ENCODE measurements at regions not wholly inside any gene's neighbourhood (a gene's known extent, or its start where the extent isn't known, plus 50 kb on each side); places are given as distances from the start of the nearest gene placed in this dataset.

- Mint-ChIP-seq H3K27me3 (ENCODE audit: low read depth, unreplicated experiment) (peaks cover 11% of the 10 kb centered on the region), H3K9me3 (ENCODE audit: unreplicated experiment) (peaks cover 5% of the 10 kb centered on the region), H3K4me1 (ENCODE audit: low read depth, unreplicated experiment) (no peaks in the 10 kb centered on the region), H3K4me3 (ENCODE audit: unreplicated experiment) (no peak overlapping the region), H3K27ac (ENCODE audit: unreplicated experiment) (no peak overlapping the region), H3K36me3 (ENCODE audit: low read depth, unreplicated experiment) (no peaks in the 10 kb centered on the region)
- Histone ChIP-seq H3K9ac (ENCODE audit: low read length) (no peak overlapping the region), H3K4me3 (ENCODE audit: insufficient read depth, low read depth, low read length) (no peak overlapping the region), H2AFZ (ENCODE audit: low read depth, low read length) (no peak overlapping the region), H3K27me3 (ENCODE audit: insufficient read depth, low read length) (no peaks in the 10 kb centered on the region), H3K36me3 (ENCODE audit: insufficient read depth, low read length) (no peaks in the 10 kb centered on the region), H3K79me2 (ENCODE audit: insufficient read depth, low read length) (no peaks in the 10 kb centered on the region), H3K27ac (ENCODE audit: low read depth, low read length) (no peak overlapping the region), H3K9me3 (ENCODE audit: insufficient read depth, low read depth, low read length) (no peaks in the 10 kb centered on the region), H4K20me1 (ENCODE audit: insufficient read depth, low read length) (no peaks in the 10 kb centered on the region), H3K4me2 (ENCODE audit: low read length) (no peak overlapping the region), H3K4me1 (ENCODE audit: insufficient read depth, low read length) (no peaks in the 10 kb centered on the region)
- TF ChIP-seq EZH2 (IDR thresholded peaks at IDR 0.05; ENCODE audit: insufficient read depth, low read length): no peak
- TF ChIP-seq CTCF (IDR thresholded peaks at IDR 0.05; ENCODE audit: insufficient read depth, low read depth, low read length): no peak
- DNase-seq (ENCODE audit: low read depth) (no peak), FAIRE-seq (no peak)
These were observed 616.6 kb downstream of the IRX1 start for GRCh38 chr5:4212071-4212739.

GRCh38 chr5:4212981-4213819, 617.6 kb downstream of the IRX1 start:
- FAIRE-seq: no peak
- H3K36me3 Mint-ChIP-seq (ENCODE audit: low read depth, unreplicated experiment): no peaks in the 10 kb centered on the region
- H3K9me3 Mint-ChIP-seq (ENCODE audit: unreplicated experiment): peaks cover 5% of the 10 kb centered on the region
- Histone ChIP-seq H3K4me1 (ENCODE audit: insufficient read depth, low read length) (no peaks in the 10 kb centered on the region), H3K4me2 (ENCODE audit: low read length) (no peak overlapping the region), H4K20me1 (ENCODE audit: insufficient read depth, low read length) (no peaks in the 10 kb centered on the region), H3K27ac (ENCODE audit: low read depth, low read length) (no peak overlapping the region), H3K79me2 (ENCODE audit: insufficient read depth, low read length) (no peaks in the 10 kb centered on the region), H3K9ac (ENCODE audit: low read length) (no peak overlapping the region), H3K27me3 (ENCODE audit: insufficient read depth, low read length) (no peaks in the 10 kb centered on the region), H3K4me3 (ENCODE audit: insufficient read depth, low read depth, low read length) (no peak overlapping the region), H3K36me3 (ENCODE audit: insufficient read depth, low read length) (no peaks in the 10 kb centered on the region), H3K9me3 (ENCODE audit: insufficient read depth, low read depth, low read length) (no peaks in the 10 kb centered on the region), H2AFZ (ENCODE audit: low read depth, low read length) (no peak overlapping the region)
- H3K4me1 Mint-ChIP-seq (ENCODE audit: low read depth, unreplicated experiment): no peaks in the 10 kb centered on the region
- H3K27me3 Mint-ChIP-seq (ENCODE audit: low read depth, unreplicated experiment): peaks cover 11% of the 10 kb centered on the region
- H3K4me3 Mint-ChIP-seq (ENCODE audit: unreplicated experiment): no peak overlapping the region
- no peak for DNase-seq (ENCODE audit: low read depth)
- TF ChIP-seq CTCF (IDR thresholded peaks at IDR 0.05; ENCODE audit: insufficient read depth, low read depth, low read length) (no peak), EZH2 (IDR thresholded peaks at IDR 0.05; ENCODE audit: insufficient read depth, low read length) (no peak)
- H3K27ac Mint-ChIP-seq (ENCODE audit: unreplicated experiment): no peak overlapping the region

GRCh38 chr5:4215143-4215542, 619.5 kb downstream of the IRX1 start:
- Histone ChIP-seq H3K36me3 (ENCODE audit: insufficient read depth, low read length) (no peaks in the 10 kb centered on the region), H3K27ac (ENCODE audit: low read depth, low read length) (no peak overlapping the region), H3K9me3 (ENCODE audit: insufficient read depth, low read depth, low read length) (no peaks in the 10 kb centered on the region), H3K4me2 (ENCODE audit: low read length) (no peak overlapping the region), H4K20me1 (ENCODE audit: insufficient read depth, low read length) (no peaks in the 10 kb centered on the region), H3K27me3 (ENCODE audit: insufficient read depth, low read length) (no peaks in the 10 kb centered on the region), H3K4me3 (ENCODE audit: insufficient read depth, low read depth, low read length) (no peak overlapping the region), H3K4me1 (ENCODE audit: insufficient read depth, low read length) (no peaks in the 10 kb centered on the region), H3K9ac (ENCODE audit: low read length) (no peak overlapping the region), H2AFZ (ENCODE audit: low read depth, low read length) (no peak overlapping the region), H3K79me2 (ENCODE audit: insufficient read depth, low read length) (no peaks in the 10 kb centered on the region)
- peaks cover 4% of the 10 kb centered on the region for H3K9me3 Mint-ChIP-seq (ENCODE audit: unreplicated experiment)
- no peak overlapping the region for H3K27ac Mint-ChIP-seq (ENCODE audit: unreplicated experiment)
- DNase-seq (ENCODE audit: low read depth) (no peak), FAIRE-seq (no peak)
- H3K4me3 Mint-ChIP-seq (ENCODE audit: unreplicated experiment): no peak overlapping the region
- H3K27me3 Mint-ChIP-seq (ENCODE audit: low read depth, unreplicated experiment): peaks cover 11% of the 10 kb centered on the region
- no peaks in the 10 kb centered on the region for H3K36me3 Mint-ChIP-seq (ENCODE audit: low read depth, unreplicated experiment)
- TF ChIP-seq CTCF (IDR thresholded peaks at IDR 0.05; ENCODE audit: insufficient read depth, low read depth, low read length) (no peak), EZH2 (IDR thresholded peaks at IDR 0.05; ENCODE audit: insufficient read depth, low read length) (no peak)
- H3K4me1 Mint-ChIP-seq (ENCODE audit: low read depth, unreplicated experiment): no peaks in the 10 kb centered on the region
